ENCODE measurements at regions not wholly inside any gene's neighbourhood (a gene's known extent, or its start where the extent isn't known, plus 50 kb on each side); places are given as distances from the start of the nearest gene placed in this dataset.

GRCh38 chr10:130661419-130661818 is 525.2 kb downstream of the GLRX3 start:
- TF ChIP-seq CTCF (IDR thresholded peaks at IDR 0.05; ENCODE audit: low read depth, low read length) = no peak
- no peak overlapping the region for H3K4me3 ChIP-seq (replicated peaks in 1 of 2; ENCODE audit: low read depth in 2 of 2, low read length in 2 of 2)
- DNase-seq (ENCODE audit: low read depth in 2 of 2) = no peak

DNA sequence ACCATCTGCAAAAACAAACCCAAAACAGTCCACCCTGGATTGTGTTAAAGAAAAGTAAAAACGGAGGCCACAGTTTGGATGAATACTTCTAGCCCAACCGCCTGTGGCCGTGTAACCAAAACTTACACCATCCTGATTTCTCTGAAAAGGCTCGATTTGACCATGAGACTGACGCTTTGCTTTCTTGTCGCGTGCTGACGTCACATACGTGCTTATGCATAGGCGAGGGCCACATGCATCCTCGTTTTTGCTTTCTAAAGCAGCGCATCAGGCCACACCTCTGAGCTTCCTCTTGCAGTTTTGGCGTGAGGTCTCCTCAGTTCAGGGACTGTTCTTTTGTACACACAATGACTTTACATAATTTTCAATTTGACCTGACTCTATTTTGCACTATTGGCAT is 526.6 kb downstream of the GLRX3 start:
- no peak overlapping the region for H3K4me3 ChIP-seq (replicated peaks in 1 of 2; ENCODE audit: low read depth in 2 of 2, low read length in 2 of 2)
- TF ChIP-seq CTCF (IDR thresholded peaks at IDR 0.05; ENCODE audit: low read depth, low read length) = no peak
- DNase-seq (ENCODE audit: low read depth in 2 of 2) = no peak

GRCh38 chr10:130664526-130664925 is 528.3 kb downstream of the GLRX3 start:
- no peak overlapping the region for H3K4me3 ChIP-seq (replicated peaks in 1 of 2; ENCODE audit: low read depth in 2 of 2, low read length in 2 of 2)
- no peak for DNase-seq (ENCODE audit: low read depth in 2 of 2)
- TF ChIP-seq CTCF (IDR thresholded peaks at IDR 0.05; ENCODE audit: low read depth, low read length) = no peak

- H3K4me3 ChIP-seq (replicated peaks in 1 of 2; ENCODE audit: low read depth in 2 of 2, low read length in 2 of 2) = no peak overlapping the region
- DNase-seq (ENCODE audit: low read depth in 2 of 2) = no peak
- no peak for TF ChIP-seq CTCF (IDR thresholded peaks at IDR 0.05; ENCODE audit: low read depth, low read length)
Measured at GRCh38 chr10:130666215-130666614, 530.0 kb downstream of the GLRX3 start.

DNA sequence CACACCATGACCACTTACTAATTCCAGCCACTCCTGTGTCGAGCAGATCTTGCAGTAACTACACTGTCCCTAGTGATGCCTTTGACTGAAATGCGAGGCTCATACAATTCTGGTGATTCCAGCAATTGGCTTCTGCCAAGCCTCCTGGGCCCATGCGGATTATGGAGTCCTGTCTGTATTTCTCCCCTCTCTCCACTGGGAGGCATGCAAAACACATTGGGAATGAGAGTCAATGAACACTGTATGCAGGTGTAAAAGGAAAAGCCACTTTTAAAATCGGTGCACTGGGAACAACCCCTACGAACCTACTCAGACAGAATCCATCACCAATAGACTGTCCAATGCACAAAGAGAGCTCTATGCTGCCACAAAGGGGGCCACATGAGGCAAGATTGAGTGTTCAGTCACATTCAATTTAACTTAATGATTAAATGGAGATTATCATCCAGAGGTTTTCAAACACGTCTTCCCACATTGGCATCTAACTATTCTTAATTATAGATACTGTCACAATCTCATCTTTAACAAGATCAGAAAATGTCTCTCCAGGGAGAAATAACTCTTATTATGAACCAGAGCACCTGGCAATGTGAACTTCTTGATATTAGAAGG is 550.6 kb downstream of the GLRX3 start:
- TF ChIP-seq CTCF (IDR thresholded peaks at IDR 0.05; ENCODE audit: low read depth, low read length) = no peak
- DNase-seq (ENCODE audit: low read depth in 2 of 2) = no peak
- no peak overlapping the region for H3K4me3 ChIP-seq (replicated peaks in 1 of 2; ENCODE audit: low read depth in 2 of 2, low read length in 2 of 2)

- TF ChIP-seq CTCF (IDR thresholded peaks at IDR 0.05; ENCODE audit: low read depth, low read length) = no peak
- DNase-seq (ENCODE audit: low read depth in 2 of 2) = no peak
- H3K4me3 ChIP-seq (replicated peaks in 1 of 2; ENCODE audit: low read depth in 2 of 2, low read length in 2 of 2) = no peak overlapping the region
Measured at GRCh38 chr10:130687566-130687965, 551.4 kb downstream of the GLRX3 start.
